HG03159 (cell line): ENCODE measurements at regions not wholly inside any gene's neighbourhood (a gene's known extent, or its start where the extent isn't known, plus 50 kb on each side); places are given as distances from the start of the nearest gene placed in this dataset.
A peak's percentile ranks its signal among the peaks of the same experiment; 100 is the strongest.
"Not testable (repeated sequence)": the region's sequence is repeated elsewhere in the genome, so short reads cannot be mapped to it uniquely, and the experiment has no call there.

ENCODE experiments used
- ATAC-seq: cut with Tn5 transposase; IDR thresholded peaks from one replicate; pipeline ENCODE4 v1.9.1; 2021; ENCODE audit warnings: mild to moderate bottlenecking, moderate library complexity; ENCODE audit not compliant: unreplicated experiment

- no peak for ATAC-seq
Observed at GRCh38 chrX:55981603-55982002, 250.6 kb upstream of the KLF8 start.

- ATAC-seq, result no peak
Observed at GRCh38 chrX:55996649-55997048, 235.5 kb upstream of the KLF8 start.

GRCh38 chrX:56000174-56000573 lies 232.0 kb upstream of the KLF8 start:
- no peak for ATAC-seq

GRCh38 chrX:56000729-56001128 lies 231.4 kb upstream of the KLF8 start:
- no peak for ATAC-seq

- no peak for ATAC-seq
Observed at GRCh38 chrX:56025872-56026571, 206.1 kb upstream of the KLF8 start.

- no peak for ATAC-seq
Observed at GRCh38 chrX:56026815-56027214, 205.3 kb upstream of the KLF8 start.

- ATAC-seq, result no peak
Observed at GRCh38 chrX:56029188-56029587, 203.0 kb upstream of the KLF8 start.

GRCh38 chrX:56029691-56030090 lies 202.5 kb upstream of the KLF8 start:
- ATAC-seq, result no peak

GRCh38 chrX:56031409-56031808 lies 200.7 kb upstream of the KLF8 start:
- no peak for ATAC-seq

GRCh38 chrX:56033495-56034180 lies 198.5 kb upstream of the KLF8 start:
- ATAC-seq, result no peak

- ATAC-seq, result not testable (repeated sequence)
Observed at GRCh38 chrX:56052673-56053330, 179.4 kb upstream of the KLF8 start.

- no peak for ATAC-seq
Observed at GRCh38 chrX:56057325-56057724, 174.8 kb upstream of the KLF8 start.

GRCh38 chrX:56066016-56066415 lies 166.1 kb upstream of the KLF8 start:
- ATAC-seq, result no peak

GRCh38 chrX:56068274-56068758 lies 163.8 kb upstream of the KLF8 start:
- peak; percentile 58 for ATAC-seq

- no peak for ATAC-seq
Observed at GRCh38 chrX:56069299-56069931, 162.7 kb upstream of the KLF8 start.

- no peak for ATAC-seq
Observed at GRCh38 chrX:56089376-56089775, 142.8 kb upstream of the KLF8 start.

GRCh38 chrX:56099271-56099670 lies 132.9 kb upstream of the KLF8 start:
- no peak for ATAC-seq

GRCh38 chrX:56107320-56107719 lies 124.8 kb upstream of the KLF8 start:
- no peak for ATAC-seq

GRCh38 chrX:56113785-56114436 lies 118.2 kb upstream of the KLF8 start:
- no peak for ATAC-seq

- ATAC-seq, result no peak
Observed at GRCh38 chrX:56114437-56114787, 117.7 kb upstream of the KLF8 start.

- ATAC-seq, result no peak
Observed at GRCh38 chrX:56120242-56120641, 111.9 kb upstream of the KLF8 start.
